ENCODE measurements at regions not wholly inside any gene's neighbourhood (a gene's known extent, or its start where the extent isn't known, plus 50 kb on each side); places are given as distances from the start of the nearest gene placed in this dataset.

DNA sequence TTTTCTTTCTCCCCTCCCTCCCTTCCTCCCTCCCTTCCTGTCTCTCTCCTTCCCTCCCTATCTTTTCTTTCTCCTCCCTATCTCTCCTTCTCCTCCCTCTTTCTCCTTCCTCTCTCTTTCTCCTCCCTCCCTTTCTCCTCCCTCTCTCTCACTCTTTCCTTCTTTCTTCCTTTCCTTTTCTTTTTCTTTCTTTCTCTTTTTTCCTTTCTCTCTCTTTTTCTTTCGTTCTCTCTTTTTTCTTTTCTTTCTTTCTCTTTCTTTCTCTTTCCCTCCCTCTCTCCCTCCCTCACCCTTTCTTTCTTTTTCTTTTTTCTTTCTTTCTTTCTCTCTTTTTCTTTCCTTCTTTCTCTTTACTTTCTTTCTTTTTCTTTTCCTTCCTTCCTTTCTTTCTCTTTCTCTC is 169.7 kb upstream of the LINC00305 start:
- WGBS (ENCODE audit: extremely low coverage, insufficient read length, low lambda C conversion rate), result no CpG with 5 or more reads among the region's 1 CpG
- H3K4me3 Mint-ChIP-seq, result no peak overlapping the region

More for the DNA sequence above, 169.7 kb upstream of the LINC00305 start:
- H3K79me2 ChIP-seq (ENCODE audit: insufficient read depth, low read length), result no peaks in the 10 kb centered on the region
- H3K27me3 Mint-ChIP-seq (ENCODE audit: low read depth), result no peaks in the 10 kb centered on the region
- no peak overlapping the region for H3K9ac ChIP-seq (ENCODE audit: extremely low read depth, insufficient read length, low read length)
- no peak overlapping the region for H3K27ac Mint-ChIP-seq
- no peak overlapping the region for H3K27ac ChIP-seq (ENCODE audit: insufficient read length, low read depth, low read length)
- no peak overlapping the region for H3K23ac ChIP-seq (ENCODE audit: insufficient read length, low read depth, low read length)
- no peak overlapping the region for H3K18ac ChIP-seq (ENCODE audit: insufficient read length, low read depth, low read length)
- H3T11ph ChIP-seq (ENCODE audit: low read length), result no peak overlapping the region
- no peak overlapping the region for H2AFZ ChIP-seq (ENCODE audit: low read length)
- H2BK12ac ChIP-seq (ENCODE audit: insufficient read length, low read depth, low read length), result no peak overlapping the region
- H3K27me3 ChIP-seq (ENCODE audit: insufficient read depth, low read length), result no peaks in the 10 kb centered on the region
- H2BK15ac ChIP-seq (ENCODE audit: low read depth, low read length), result no peak overlapping the region
- H3K14ac ChIP-seq (ENCODE audit: insufficient read depth, low read length), result no peak overlapping the region
- H3K9me3 Mint-ChIP-seq, result peaks cover 49 to 56% of the 10 kb centered on the region in 2 experiments
- no peaks in the 10 kb centered on the region for H3K9me3 ChIP-seq (ENCODE audit: control insufficient read depth, low read depth, low read length)
- no peaks in the 10 kb centered on the region for H3K79me1 ChIP-seq (ENCODE audit: insufficient read depth, low read depth, low read length, poor library complexity, severe bottlenecking)
- no peak overlapping the region for H2AK5ac ChIP-seq (ENCODE audit: insufficient read length, low read length)
- DNase-seq, result no peak
- no peak overlapping the region for H2BK5ac ChIP-seq (ENCODE audit: insufficient read length, low read length)
- H4K5ac ChIP-seq (ENCODE audit: insufficient read length, low read depth, low read length), result no peak overlapping the region
- H3K23me2 ChIP-seq (ENCODE audit: insufficient read length, low read depth, low read length, poor library complexity, severe bottlenecking), result no peaks in the 10 kb centered on the region
- no peak overlapping the region for H4K8ac ChIP-seq (replicated peaks; ENCODE audit: insufficient read length, low read depth, low read length)
- no peak overlapping the region for H4K91ac ChIP-seq (ENCODE audit: insufficient read length, low read depth, low read length)
- no peaks in the 10 kb centered on the region for H4K20me1 ChIP-seq (ENCODE audit: control insufficient read depth, insufficient read depth, insufficient read length)
- no peak overlapping the region for H2BK20ac ChIP-seq (ENCODE audit: low read depth, low read length, poor library complexity, severe bottlenecking)
- H3K4me2 ChIP-seq (ENCODE audit: insufficient read depth, insufficient read length, low read length), result no peak overlapping the region
- no peak overlapping the region for H3K4ac ChIP-seq (ENCODE audit: low read depth, low read length)
- peaks cover 0 to 10% of the 10 kb centered on the region in 2 experiments; a peak in 2 of 4 replicates for H3K4me1 Mint-ChIP-seq
- TF ChIP-seq, protein P1, sequence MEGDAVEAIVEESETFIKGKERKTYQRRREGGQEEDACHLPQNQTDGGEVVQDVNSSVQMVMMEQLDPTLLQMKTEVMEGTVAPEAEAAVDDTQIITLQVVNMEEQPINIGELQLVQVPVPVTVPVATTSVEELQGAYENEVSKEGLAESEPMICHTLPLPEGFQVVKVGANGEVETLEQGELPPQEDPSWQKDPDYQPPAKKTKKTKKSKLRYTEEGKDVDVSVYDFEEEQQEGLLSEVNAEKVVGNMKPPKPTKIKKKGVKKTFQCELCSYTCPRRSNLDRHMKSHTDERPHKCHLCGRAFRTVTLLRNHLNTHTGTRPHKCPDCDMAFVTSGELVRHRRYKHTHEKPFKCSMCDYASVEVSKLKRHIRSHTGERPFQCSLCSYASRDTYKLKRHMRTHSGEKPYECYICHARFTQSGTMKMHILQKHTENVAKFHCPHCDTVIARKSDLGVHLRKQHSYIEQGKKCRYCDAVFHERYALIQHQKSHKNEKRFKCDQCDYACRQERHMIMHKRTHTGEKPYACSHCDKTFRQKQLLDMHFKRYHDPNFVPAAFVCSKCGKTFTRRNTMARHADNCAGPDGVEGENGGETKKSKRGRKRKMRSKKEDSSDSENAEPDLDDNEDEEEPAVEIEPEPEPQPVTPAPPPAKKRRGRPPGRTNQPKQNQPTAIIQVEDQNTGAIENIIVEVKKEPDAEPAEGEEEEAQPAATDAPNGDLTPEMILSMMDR (conservative IDR thresholded peaks at IDR 0.05), result no peak
- no peak overlapping the region for H2BK120ac ChIP-seq (ENCODE audit: low read depth, low read length, poor library complexity, severe bottlenecking)
- H3K4me1 ChIP-seq (ENCODE audit: insufficient read depth, low read length), result no peaks in the 10 kb centered on the region
- H3K56ac ChIP-seq (ENCODE audit: insufficient read length, low read depth, low read length), result no peak overlapping the region
- H3K36me3 Mint-ChIP-seq (ENCODE audit: insufficient read depth in 1 of 3, low read depth in 3 of 3), result peaks cover 21 to 74% (median 24%) of the 10 kb centered on the region in 3 experiments
